Subcutaneous abdominal adipose tissue (tissue), 5 donors: ENCODE measurements at regions not wholly inside any gene's neighbourhood (a gene's known extent, or its start where the extent isn't known, plus 50 kb on each side); places are given as distances from the start of the nearest gene placed in this dataset.

Source experiments
- H3K27ac ChIP-seq: one replicate; pipeline ENCODE4 v1.7.0; 2013; ENCODE audit warnings: low read depth, mild to moderate bottlenecking, inconsistent platforms, low read length, moderate library complexity
- H3K27me3 ChIP-seq, 5 donors: one replicate each; pipeline ENCODE4 v1.7.0; 2013; ENCODE audit warnings: low read length in 5 of 5, inconsistent platforms in 1 of 5; ENCODE audit not compliant: control insufficient read depth in 5 of 5, insufficient read depth in 4 of 5
- H3K36me3 ChIP-seq, 5 donors: one replicate each; pipeline ENCODE4 v1.7.0; 2013; ENCODE audit warnings: low read length in 5 of 5; ENCODE audit not compliant: control insufficient read depth in 5 of 5, insufficient read depth in 5 of 5
- H3K4me1 ChIP-seq, 5 donors: one replicate each; pipeline ENCODE4 v1.7.0; 2013; ENCODE audit warnings: low read length in 5 of 5, mild to moderate bottlenecking in 3 of 5, moderate library complexity in 1 of 5; ENCODE audit not compliant: control insufficient read depth in 5 of 5, insufficient read depth in 5 of 5
- H3K4me3 ChIP-seq, 5 donors: one replicate each; pipeline ENCODE4 v1.7.0; 2013; ENCODE audit warnings: low read length in 5 of 5, low read depth in 1 of 5
- H3K9ac ChIP-seq, 5 donors: one replicate each; pipeline ENCODE4 v1.7.0; 2013; ENCODE audit warnings: low read length in 5 of 5, mild to moderate bottlenecking in 4 of 5, moderate library complexity in 3 of 5
- H3K9me3 ChIP-seq, 5 donors: one replicate each; pipeline ENCODE4 v1.7.0; 2013; ENCODE audit warnings: low read length in 5 of 5; ENCODE audit not compliant: control insufficient read depth in 5 of 5
- donor health status: healthy.
- donor health status: healthy.
- donor health status: healthy.
- donor health status: healthy.
- donor health status: healthy.

- Histone ChIP-seq H3K36me3 (no peaks in the 10 kb centered on the region), H3K9ac (no peak overlapping the region), H3K27ac (no peak overlapping the region), H3K9me3 (no peaks in the 10 kb centered on the region), H3K4me3 (no peak overlapping the region), H3K4me1 (peaks cover 11 to 43% (median 36%) of the 10 kb centered on the region in 5 donors), H3K27me3 (no peaks in the 10 kb centered on the region)
Observed at GRCh38 chr13:44103429-44104196, 223.9 kb downstream of the LACC1 start.

GRCh38 chr13:44104197-44104490, 224.4 kb downstream of the LACC1 start:
- peaks cover 11 to 44% (median 36%) of the 10 kb centered on the region in 5 donors for H3K4me1 ChIP-seq
- no peak overlapping the region for H3K27ac ChIP-seq
- H3K9ac ChIP-seq, result no peak overlapping the region
- H3K27me3 ChIP-seq, result no peaks in the 10 kb centered on the region
- no peaks in the 10 kb centered on the region for H3K36me3 ChIP-seq
- no peaks in the 10 kb centered on the region for H3K9me3 ChIP-seq
- no peak overlapping the region for H3K4me3 ChIP-seq

GRCh38 chr13:44104969-44105368, 225.3 kb downstream of the LACC1 start:
- peaks cover 11 to 44% (median 36%) of the 10 kb centered on the region in 5 donors for H3K4me1 ChIP-seq
- H3K36me3 ChIP-seq, result no peaks in the 10 kb centered on the region
- H3K27ac ChIP-seq, result no peak overlapping the region

GRCh38 chr13:44106266-44107152, 226.8 kb downstream of the LACC1 start:
- peak overlapping the region; percentile 12 for H3K27ac ChIP-seq
- H3K36me3 ChIP-seq, result no peaks in the 10 kb centered on the region
- no peaks in the 10 kb centered on the region for H3K27me3 ChIP-seq
- H3K9ac ChIP-seq, result no peak overlapping the region
- peaks cover 11 to 44% (median 36%) of the 10 kb centered on the region in 5 donors for H3K4me1 ChIP-seq
- H3K9me3 ChIP-seq, result no peaks in the 10 kb centered on the region
- H3K4me3 ChIP-seq, result peak overlapping the region in 1 of 5 donors; percentile 4

More at GRCh38 chr13:44104969-44105368, 225.3 kb downstream of the LACC1 start:
- Histone ChIP-seq H3K9me3 (no peaks in the 10 kb centered on the region), H3K27me3 (no peaks in the 10 kb centered on the region), H3K9ac (no peak overlapping the region), H3K4me3 (no peak overlapping the region)

GRCh38 chr13:44107357-44108121, 227.8 kb downstream of the LACC1 start:
- Histone ChIP-seq H3K4me3 (no peak overlapping the region), H3K27me3 (no peaks in the 10 kb centered on the region), H3K4me1 (peaks cover 11 to 44% (median 36%) of the 10 kb centered on the region in 5 donors), H3K9me3 (no peaks in the 10 kb centered on the region), H3K36me3 (no peaks in the 10 kb centered on the region), H3K27ac (peak overlapping the region; percentile 12), H3K9ac (no peak overlapping the region)

- Histone ChIP-seq H3K4me1 (peaks cover 11 to 44% (median 36%) of the 10 kb centered on the region in 5 donors), H3K27ac (no peak overlapping the region)
Observed at GRCh38 chr13:44108331-44108858, 228.7 kb downstream of the LACC1 start.

GRCh38 chr13:44110091-44110621, 230.5 kb downstream of the LACC1 start:
- no peak overlapping the region for H3K9ac ChIP-seq
- H3K36me3 ChIP-seq, result no peaks in the 10 kb centered on the region
- H3K4me3 ChIP-seq, result no peak overlapping the region
- peaks cover 8 to 37% (median 30%) of the 10 kb centered on the region in 5 donors for H3K4me1 ChIP-seq
- H3K27me3 ChIP-seq, result no peaks in the 10 kb centered on the region
- H3K9me3 ChIP-seq, result no peaks in the 10 kb centered on the region
- no peak overlapping the region for H3K27ac ChIP-seq

More at GRCh38 chr13:44108331-44108858, 228.7 kb downstream of the LACC1 start:
- H3K36me3 ChIP-seq, result no peaks in the 10 kb centered on the region
- no peaks in the 10 kb centered on the region for H3K27me3 ChIP-seq
- H3K9me3 ChIP-seq, result no peaks in the 10 kb centered on the region
- no peak overlapping the region for H3K9ac ChIP-seq
- H3K4me3 ChIP-seq, result no peak overlapping the region

- Histone ChIP-seq H3K36me3 (no peaks in the 10 kb centered on the region), H3K27ac (no peak overlapping the region), H3K9ac (no peak overlapping the region), H3K4me3 (no peak overlapping the region), H3K27me3 (no peaks in the 10 kb centered on the region), H3K9me3 (no peaks in the 10 kb centered on the region), H3K4me1 (peaks cover 2 to 27% (median 19%) of the 10 kb centered on the region in 5 donors)
Observed at GRCh38 chr13:44111701-44112100, 232.0 kb downstream of the LACC1 start.

GRCh38 chr13:44112700-44113329, 233.1 kb downstream of the LACC1 start:
- no peak overlapping the region for H3K4me3 ChIP-seq
- H3K4me1 ChIP-seq, result peaks cover 2 to 27% (median 19%) of the 10 kb centered on the region in 5 donors
- H3K27ac ChIP-seq, result no peak overlapping the region
- H3K9ac ChIP-seq, result no peak overlapping the region
- H3K36me3 ChIP-seq, result no peaks in the 10 kb centered on the region
- no peaks in the 10 kb centered on the region for H3K9me3 ChIP-seq
- H3K27me3 ChIP-seq, result no peaks in the 10 kb centered on the region
